ENCODE measurements at regions not wholly inside any gene's neighbourhood (a gene's known extent, or its start where the extent isn't known, plus 50 kb on each side); places are given as distances from the start of the nearest gene placed in this dataset.

GRCh38 chr1:38361566-38361965 is 315.0 kb upstream of the POU3F1 start:
- Histone ChIP-seq H3K4me3 (ENCODE audit: low read depth in 1 of 3, low read length in 3 of 3) (no peak overlapping the region), H3K9me3 (ENCODE audit: control insufficient read depth in 2 of 2, insufficient read depth in 1 of 2, low read depth in 1 of 2, low read length in 1 of 2) (no peaks in the 10 kb centered on the region), H3K27ac (ENCODE audit: low read depth in 1 of 3, low read length in 2 of 3) (no peak overlapping the region), H3K27me3 (ENCODE audit: control insufficient read depth in 3 of 3, insufficient read depth in 3 of 3, low read length in 3 of 3) (no peaks in the 10 kb centered on the region), H3K36me3 (ENCODE audit: control insufficient read depth in 3 of 3, insufficient read depth in 2 of 3, low read depth in 1 of 3, low read length in 3 of 3) (no peaks in the 10 kb centered on the region), H3K4me1 (ENCODE audit: control insufficient read depth in 3 of 3, insufficient read depth in 2 of 3, low read depth in 1 of 3, low read length in 2 of 3) (no peaks in the 10 kb centered on the region)
- WGBS, 3 donors = 66 to 83% (median 72%) methylated on average over 6 of the region's 6 CpGs
- DNase-seq = no peak
- no peak for FAIRE-seq

DNA sequence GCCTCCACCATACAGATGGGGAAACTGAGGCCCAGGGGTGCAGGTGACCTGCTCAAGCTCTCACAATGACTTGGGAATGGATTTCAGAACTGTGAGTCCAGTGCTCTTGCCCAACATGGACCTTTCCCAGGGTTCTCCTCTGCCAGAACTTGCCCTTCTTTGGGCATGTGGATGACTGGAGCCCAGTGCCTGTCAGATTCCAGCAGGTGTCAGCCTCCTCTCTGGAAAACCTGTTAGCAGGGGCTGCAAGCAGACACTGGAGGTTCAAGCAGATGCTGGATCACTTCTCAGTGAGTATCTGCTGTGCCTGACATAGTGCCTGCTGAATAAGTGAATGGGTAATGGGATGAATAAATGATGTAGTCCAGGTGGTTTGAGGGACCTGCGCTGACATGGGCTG is 314.2 kb upstream of the POU3F1 start:
- no peaks in the 10 kb centered on the region for H3K27me3 ChIP-seq (ENCODE audit: control insufficient read depth in 3 of 3, insufficient read depth in 3 of 3, low read length in 3 of 3)
- no peaks in the 10 kb centered on the region for H3K36me3 ChIP-seq (ENCODE audit: control insufficient read depth in 3 of 3, insufficient read depth in 2 of 3, low read depth in 1 of 3, low read length in 3 of 3)
- no peak for FAIRE-seq
- no peak overlapping the region for H3K27ac ChIP-seq (ENCODE audit: low read depth in 1 of 3, low read length in 2 of 3)
- 83 to 90% (median 86%) methylated on average over 1 of the region's 1 CpG for WGBS, 3 donors
- no peaks in the 10 kb centered on the region for H3K9me3 ChIP-seq (ENCODE audit: control insufficient read depth in 2 of 2, insufficient read depth in 1 of 2, low read depth in 1 of 2, low read length in 1 of 2)
- H3K4me1 ChIP-seq (ENCODE audit: control insufficient read depth in 3 of 3, insufficient read depth in 2 of 3, low read depth in 1 of 3, low read length in 2 of 3) = no peaks in the 10 kb centered on the region
- H3K4me3 ChIP-seq (ENCODE audit: low read depth in 1 of 3, low read length in 3 of 3) = no peak overlapping the region
- DNase-seq = no peak

DNA sequence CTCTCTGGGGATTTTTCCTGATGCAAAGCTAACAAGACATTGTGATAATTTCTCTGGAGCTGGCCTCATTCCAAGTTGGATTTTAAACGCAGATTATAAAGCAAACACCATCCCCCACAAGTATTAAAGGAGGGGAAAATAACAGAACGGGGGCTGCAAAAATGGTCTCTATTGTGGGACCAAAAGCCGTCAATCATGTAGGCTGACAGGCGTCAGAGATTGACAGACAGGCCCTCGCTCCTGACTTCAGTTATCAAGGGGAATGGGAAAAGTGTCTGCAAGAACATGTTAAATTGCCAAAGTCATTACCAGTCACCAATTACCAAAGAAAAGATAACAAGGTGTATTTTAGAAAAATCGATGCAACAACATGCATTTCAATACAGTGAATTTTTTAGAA is 307.4 kb upstream of the POU3F1 start:
- 63 to 74% (median 64%) methylated on average over 6 of the region's 6 CpGs for WGBS, 3 donors
- Histone ChIP-seq H3K36me3 (ENCODE audit: control insufficient read depth in 3 of 3, insufficient read depth in 2 of 3, low read depth in 1 of 3, low read length in 3 of 3) (no peaks in the 10 kb centered on the region), H3K27ac (ENCODE audit: low read depth in 1 of 3, low read length in 2 of 3) (no peak overlapping the region), H3K4me3 (ENCODE audit: low read depth in 1 of 3, low read length in 3 of 3) (no peak overlapping the region), H3K27me3 (ENCODE audit: control insufficient read depth in 3 of 3, insufficient read depth in 3 of 3, low read length in 3 of 3) (peaks cover 0 to 4% (median 0%) of the 10 kb centered on the region in 3 donors), H3K9me3 (ENCODE audit: control insufficient read depth in 2 of 2, insufficient read depth in 1 of 2, low read depth in 1 of 2, low read length in 1 of 2) (no peaks in the 10 kb centered on the region), H3K4me1 (ENCODE audit: control insufficient read depth in 3 of 3, insufficient read depth in 2 of 3, low read depth in 1 of 3, low read length in 2 of 3) (no peaks in the 10 kb centered on the region)
- DNase-seq = no peak
- no peak for FAIRE-seq

GRCh38 chr1:38352869-38353268 is 306.3 kb upstream of the POU3F1 start:
- DNase-seq (no peak), FAIRE-seq (no peak)
- Histone ChIP-seq H3K4me1 (ENCODE audit: control insufficient read depth in 3 of 3, insufficient read depth in 2 of 3, low read depth in 1 of 3, low read length in 2 of 3) (no peaks in the 10 kb centered on the region), H3K27ac (ENCODE audit: low read depth in 1 of 3, low read length in 2 of 3) (no peak overlapping the region), H3K27me3 (ENCODE audit: control insufficient read depth in 3 of 3, insufficient read depth in 3 of 3, low read length in 3 of 3) (peaks cover 0 to 4% (median 0%) of the 10 kb centered on the region in 3 donors), H3K4me3 (ENCODE audit: low read depth in 1 of 3, low read length in 3 of 3) (no peak overlapping the region), H3K9me3 (ENCODE audit: control insufficient read depth in 2 of 2, insufficient read depth in 1 of 2, low read depth in 1 of 2, low read length in 1 of 2) (no peaks in the 10 kb centered on the region), H3K36me3 (ENCODE audit: control insufficient read depth in 3 of 3, insufficient read depth in 2 of 3, low read depth in 1 of 3, low read length in 3 of 3) (no peaks in the 10 kb centered on the region)
- WGBS, 3 donors = 38 to 63% (median 45%) methylated on average over 6 of the region's 6 CpGs

GRCh38 chr1:38347446-38348175 is 301.0 kb upstream of the POU3F1 start:
- H3K36me3 ChIP-seq (ENCODE audit: control insufficient read depth in 3 of 3, insufficient read depth in 2 of 3, low read depth in 1 of 3, low read length in 3 of 3) = no peaks in the 10 kb centered on the region
- no peaks in the 10 kb centered on the region for H3K9me3 ChIP-seq (ENCODE audit: control insufficient read depth in 2 of 2, insufficient read depth in 1 of 2, low read depth in 1 of 2, low read length in 1 of 2)
- no peaks in the 10 kb centered on the region for H3K27me3 ChIP-seq (ENCODE audit: control insufficient read depth in 3 of 3, insufficient read depth in 3 of 3, low read length in 3 of 3)
- H3K27ac ChIP-seq (ENCODE audit: low read depth in 1 of 3, low read length in 2 of 3) = no peak overlapping the region
- 72 to 82% (median 77%) methylated on average over 3 of the region's 3 CpGs for WGBS, 3 donors
- DNase-seq = no peak
- FAIRE-seq = no peak
- no peaks in the 10 kb centered on the region for H3K4me1 ChIP-seq (ENCODE audit: control insufficient read depth in 3 of 3, insufficient read depth in 2 of 3, low read depth in 1 of 3, low read length in 2 of 3)
- H3K4me3 ChIP-seq (ENCODE audit: low read depth in 1 of 3, low read length in 3 of 3) = no peak overlapping the region

DNA sequence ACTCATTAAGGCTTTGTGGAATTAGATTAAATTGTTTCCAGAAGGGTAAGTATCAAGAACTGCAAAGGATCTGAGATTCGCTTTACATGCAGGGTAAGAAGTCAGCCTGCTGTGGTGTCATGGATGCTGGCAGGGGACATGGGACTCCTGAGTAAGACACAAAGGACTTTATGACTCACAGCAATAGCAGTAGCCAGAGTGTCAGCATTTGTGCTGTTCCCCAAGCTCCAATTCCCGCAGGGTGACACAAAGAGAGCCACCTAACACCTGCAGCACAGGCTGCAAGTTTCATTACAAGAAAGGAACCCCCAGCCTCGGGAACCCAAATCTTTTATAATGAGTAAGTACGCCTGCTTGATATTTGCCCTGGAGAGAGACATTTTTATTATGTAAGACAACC is 298.1 kb upstream of the POU3F1 start:
- no peak overlapping the region for H3K4me3 ChIP-seq (ENCODE audit: low read depth in 1 of 3, low read length in 3 of 3)
- H3K4me1 ChIP-seq (ENCODE audit: control insufficient read depth in 3 of 3, insufficient read depth in 2 of 3, low read depth in 1 of 3, low read length in 2 of 3) = no peaks in the 10 kb centered on the region
- DNase-seq = no peak
- no peaks in the 10 kb centered on the region for H3K9me3 ChIP-seq (ENCODE audit: control insufficient read depth in 2 of 2, insufficient read depth in 1 of 2, low read depth in 1 of 2, low read length in 1 of 2)
- no peak for FAIRE-seq
- no peaks in the 10 kb centered on the region for H3K36me3 ChIP-seq (ENCODE audit: control insufficient read depth in 3 of 3, insufficient read depth in 2 of 3, low read depth in 1 of 3, low read length in 3 of 3)
- H3K27me3 ChIP-seq (ENCODE audit: control insufficient read depth in 3 of 3, insufficient read depth in 3 of 3, low read length in 3 of 3) = peaks cover 0 to 4% (median 0%) of the 10 kb centered on the region in 3 donors
- no peak overlapping the region for H3K27ac ChIP-seq (ENCODE audit: low read depth in 1 of 3, low read length in 2 of 3)
- 63 to 71% (median 69%) methylated on average over 4 of the region's 4 CpGs for WGBS, 3 donors

GRCh38 chr1:38341694-38342093 is 295.1 kb upstream of the POU3F1 start:
- Histone ChIP-seq H3K36me3 (ENCODE audit: control insufficient read depth in 3 of 3, insufficient read depth in 2 of 3, low read depth in 1 of 3, low read length in 3 of 3) (no peaks in the 10 kb centered on the region), H3K27ac (ENCODE audit: low read depth in 1 of 3, low read length in 2 of 3) (no peak overlapping the region), H3K9me3 (ENCODE audit: control insufficient read depth in 2 of 2, insufficient read depth in 1 of 2, low read depth in 1 of 2, low read length in 1 of 2) (no peaks in the 10 kb centered on the region), H3K4me3 (ENCODE audit: low read depth in 1 of 3, low read length in 3 of 3) (no peak overlapping the region), H3K4me1 (ENCODE audit: control insufficient read depth in 3 of 3, insufficient read depth in 2 of 3, low read depth in 1 of 3, low read length in 2 of 3) (no peaks in the 10 kb centered on the region), H3K27me3 (ENCODE audit: control insufficient read depth in 3 of 3, insufficient read depth in 3 of 3, low read length in 3 of 3) (peaks cover 0 to 4% (median 0%) of the 10 kb centered on the region in 3 donors)
- DNase-seq (no peak), FAIRE-seq (no peak)
- WGBS, 3 donors = 78 to 86% (median 82%) methylated on average over 4 of the region's 4 CpGs

DNA sequence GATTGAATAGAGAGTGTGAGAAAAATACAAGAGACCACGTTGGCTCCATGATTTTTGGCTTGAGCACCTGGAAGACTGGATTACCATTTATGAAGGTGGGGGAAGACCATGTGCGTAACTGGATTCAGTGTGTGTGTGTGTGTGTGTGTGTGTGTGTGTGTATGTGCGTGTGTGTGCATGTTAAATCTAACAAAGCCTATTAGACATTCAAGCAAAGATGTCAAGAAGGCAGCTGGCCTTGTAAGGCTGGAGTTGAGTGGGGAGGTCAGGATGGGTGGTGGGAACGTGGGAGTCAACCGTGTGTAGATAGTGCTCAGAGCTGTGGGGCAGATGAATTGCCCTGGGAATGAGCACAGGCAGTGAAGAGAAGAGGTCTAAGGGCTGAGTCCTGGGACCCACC is 293.8 kb upstream of the POU3F1 start:
- H3K4me1 ChIP-seq (ENCODE audit: control insufficient read depth in 3 of 3, insufficient read depth in 2 of 3, low read depth in 1 of 3, low read length in 2 of 3) = no peaks in the 10 kb centered on the region
- no peak for DNase-seq
- no peaks in the 10 kb centered on the region for H3K36me3 ChIP-seq (ENCODE audit: control insufficient read depth in 3 of 3, insufficient read depth in 2 of 3, low read depth in 1 of 3, low read length in 3 of 3)
- no peaks in the 10 kb centered on the region for H3K9me3 ChIP-seq (ENCODE audit: control insufficient read depth in 2 of 2, insufficient read depth in 1 of 2, low read depth in 1 of 2, low read length in 1 of 2)
- FAIRE-seq = no peak
- peaks cover 0 to 4% (median 0%) of the 10 kb centered on the region in 3 donors for H3K27me3 ChIP-seq (ENCODE audit: control insufficient read depth in 3 of 3, insufficient read depth in 3 of 3, low read length in 3 of 3)
- no peak overlapping the region for H3K27ac ChIP-seq (ENCODE audit: low read depth in 1 of 3, low read length in 2 of 3)
- H3K4me3 ChIP-seq (ENCODE audit: low read depth in 1 of 3, low read length in 3 of 3) = no peak overlapping the region
- WGBS, 3 donors = 72 to 77% (median 77%) methylated on average over 5 of the region's 5 CpGs

DNA sequence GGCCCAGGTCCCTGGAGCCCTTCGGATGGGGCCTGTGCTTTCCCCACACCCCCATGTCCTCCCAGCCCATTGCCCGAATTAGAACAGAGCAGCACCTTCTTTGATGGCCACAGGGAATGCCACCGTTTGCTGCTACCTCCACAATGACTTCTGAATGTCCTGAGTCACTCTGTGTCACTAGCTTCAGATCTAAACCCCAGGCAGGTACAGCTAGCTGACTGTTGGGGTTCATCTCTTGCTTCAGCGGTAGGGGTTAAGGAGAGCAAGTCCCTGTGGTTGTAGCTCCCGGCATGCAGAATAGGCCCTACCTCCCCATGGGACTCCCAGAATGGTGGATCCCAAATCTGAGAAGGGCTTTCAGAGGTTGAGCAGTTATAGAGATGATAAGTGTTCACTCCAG is 291.1 kb upstream of the POU3F1 start:
- peaks cover 0 to 4% (median 0%) of the 10 kb centered on the region in 3 donors for H3K27me3 ChIP-seq (ENCODE audit: control insufficient read depth in 3 of 3, insufficient read depth in 3 of 3, low read length in 3 of 3)
- WGBS, 3 donors = 65 to 78% (median 66%) methylated on average over 5 of the region's 5 CpGs
- FAIRE-seq = no peak
- H3K36me3 ChIP-seq (ENCODE audit: control insufficient read depth in 3 of 3, insufficient read depth in 2 of 3, low read depth in 1 of 3, low read length in 3 of 3) = no peaks in the 10 kb centered on the region
- H3K9me3 ChIP-seq (ENCODE audit: control insufficient read depth in 2 of 2, insufficient read depth in 1 of 2, low read depth in 1 of 2, low read length in 1 of 2) = no peaks in the 10 kb centered on the region
- no peak overlapping the region for H3K4me3 ChIP-seq (ENCODE audit: low read depth in 1 of 3, low read length in 3 of 3)
- no peak overlapping the region for H3K27ac ChIP-seq (ENCODE audit: low read depth in 1 of 3, low read length in 2 of 3)
- no peaks in the 10 kb centered on the region for H3K4me1 ChIP-seq (ENCODE audit: control insufficient read depth in 3 of 3, insufficient read depth in 2 of 3, low read depth in 1 of 3, low read length in 2 of 3)
- no peak for DNase-seq

Data from small intestine (tissue), 7 donors.